Activated T-cell treated with anti-CD3 and anti-CD28 coated beads, Interleukin-2, amount 50 U/mL, for 4 hours (primary cell): ENCODE measurements at regions not wholly inside any gene's neighbourhood (a gene's known extent, or its start where the extent isn't known, plus 50 kb on each side); places are given as distances from the start of the nearest gene placed in this dataset.
"Not testable (repeated sequence)": the region's sequence is repeated elsewhere in the genome, so short reads cannot be mapped to it uniquely, and the experiment has no call there.

Experiments
- ATAC-seq, 2 donors: fragments of 200-7000 bp; cut with Tn5 transposase; one replicate each; pipeline ENCODE4 v1.10.0; 2021
- DNase-seq: peaks from one replicate; pipeline ENCODE4 v3.0.0-alpha.2; 2020
- H3K27me3 Mint-ChIP-seq: one replicate; pipeline ENCODE4 v1.8.0; 2021; ENCODE audit warnings: low read depth, mixed read lengths
- H3K36me3 Mint-ChIP-seq: one replicate; pipeline ENCODE4 v1.8.0; 2022; ENCODE audit warnings: mixed read lengths; ENCODE audit not compliant: insufficient read depth
- H3K4me1 Mint-ChIP-seq: one replicate; pipeline ENCODE4 v1.8.0; 2021; ENCODE audit warnings: low read depth, mixed read lengths
- H3K4me3 Mint-ChIP-seq: one replicate; pipeline ENCODE4 v1.8.0; 2021; ENCODE audit warnings: mild to moderate bottlenecking, moderate library complexity, mixed read lengths
- H3K9me3 Mint-ChIP-seq: one replicate; pipeline ENCODE4 v1.8.0; 2021; ENCODE audit warnings: mixed read lengths

DNA sequence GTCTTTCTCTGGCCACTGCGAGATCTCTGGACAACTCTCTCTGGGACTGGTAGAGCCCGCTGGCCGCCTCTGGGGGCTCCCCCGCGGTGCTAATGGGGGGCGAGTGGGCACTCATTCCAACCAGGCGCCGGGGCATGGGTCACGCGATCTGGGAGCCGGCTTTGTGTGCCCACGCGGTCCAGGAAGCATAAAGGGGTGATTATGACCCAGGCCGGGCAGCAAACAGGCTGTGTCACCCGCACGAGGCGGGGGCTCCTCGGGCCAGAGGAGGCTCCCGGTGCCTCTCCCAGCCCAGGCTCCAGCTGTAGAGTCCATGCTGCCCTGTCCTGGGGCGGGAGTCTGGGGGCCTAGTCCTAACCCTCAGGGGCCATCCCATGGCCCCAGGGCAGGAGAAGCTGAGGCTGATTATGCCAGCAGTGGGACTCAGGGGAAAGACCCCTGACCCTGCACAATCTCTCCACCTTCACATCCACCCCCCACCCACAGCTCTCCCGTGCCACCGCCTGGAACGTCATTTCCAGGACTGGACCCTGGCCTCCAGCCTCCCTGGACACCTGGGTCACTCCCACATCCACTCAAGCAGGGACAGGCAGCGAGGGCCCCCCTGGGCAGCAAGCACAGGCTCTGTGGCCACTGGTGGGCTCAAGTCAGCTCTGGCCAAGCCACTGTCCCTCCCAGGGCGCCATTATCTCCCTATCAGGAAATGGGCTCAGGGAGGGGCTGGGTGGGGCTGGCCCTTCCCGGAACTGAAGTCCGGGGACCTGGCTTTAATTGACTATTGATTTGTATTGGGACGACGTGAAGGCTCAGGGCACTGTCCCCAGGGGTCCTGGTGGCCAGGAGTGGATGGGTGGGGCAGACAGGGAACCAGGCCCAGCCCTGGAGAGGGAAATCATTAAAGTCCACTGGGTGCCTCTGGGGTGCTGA lies 50.0 kb downstream of the PTPRS start:
- peaks cover 30% of the 10 kb centered on the region for H3K27me3 Mint-ChIP-seq
- no peak overlapping the region for H3K4me3 Mint-ChIP-seq
- DNase-seq: no peak
- no peak for ATAC-seq
- H3K4me1 Mint-ChIP-seq: peaks cover 11% of the 10 kb centered on the region
- no peaks in the 10 kb centered on the region for H3K36me3 Mint-ChIP-seq
- no peaks in the 10 kb centered on the region for H3K9me3 Mint-ChIP-seq

DNA sequence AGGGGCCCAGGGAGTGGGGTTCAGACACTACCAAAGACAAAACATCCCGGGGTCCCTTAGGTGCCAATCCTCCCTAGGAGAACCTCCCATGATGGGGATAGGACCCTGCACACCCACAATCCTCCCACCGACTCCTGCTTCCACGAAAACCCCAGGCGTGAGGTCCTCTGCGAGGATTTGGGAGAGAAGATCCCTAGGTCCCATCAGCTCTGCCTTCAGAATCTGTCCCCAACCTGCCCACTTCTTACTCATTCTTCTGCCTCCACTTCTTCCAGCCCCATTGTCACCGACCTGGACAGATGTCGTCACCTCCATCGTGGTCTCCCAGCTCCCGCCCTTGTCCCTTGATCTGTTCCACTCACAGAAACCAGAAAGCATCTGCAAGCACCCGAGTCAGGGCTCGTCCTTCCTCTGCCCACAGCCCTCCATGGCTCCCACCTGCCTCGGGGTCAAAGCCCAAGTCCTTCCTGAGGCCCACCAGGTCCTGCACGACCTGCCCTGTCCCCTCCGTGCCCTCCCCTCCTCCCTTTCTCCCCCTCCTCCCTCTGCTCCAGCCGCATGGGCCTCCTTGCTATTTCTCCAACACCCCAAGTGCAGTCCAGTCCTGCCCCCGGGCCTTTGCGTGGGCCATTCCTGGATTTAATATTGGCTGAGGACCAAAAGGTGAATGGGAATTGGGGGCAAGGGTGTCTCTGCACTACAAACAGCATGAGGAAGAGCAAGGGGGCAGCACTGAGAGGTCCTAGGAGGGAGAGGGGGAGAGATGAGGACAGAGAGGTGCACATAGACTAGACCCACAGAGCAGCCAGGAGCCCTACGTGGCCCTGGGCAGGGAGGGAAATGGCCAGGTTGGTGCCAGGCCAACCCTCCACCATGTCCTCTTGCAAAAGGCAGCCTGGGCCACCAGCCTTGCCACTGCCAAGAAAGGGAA lies 51.3 kb downstream of the PTPRS start:
- DNase-seq (no peak), ATAC-seq (no peak)
- Mint-ChIP-seq H3K4me3 (no peak overlapping the region), H3K9me3 (no peaks in the 10 kb centered on the region), H3K4me1 (peaks cover 11% of the 10 kb centered on the region), H3K36me3 (no peaks in the 10 kb centered on the region), H3K27me3 (peaks cover 34% of the 10 kb centered on the region)

DNA sequence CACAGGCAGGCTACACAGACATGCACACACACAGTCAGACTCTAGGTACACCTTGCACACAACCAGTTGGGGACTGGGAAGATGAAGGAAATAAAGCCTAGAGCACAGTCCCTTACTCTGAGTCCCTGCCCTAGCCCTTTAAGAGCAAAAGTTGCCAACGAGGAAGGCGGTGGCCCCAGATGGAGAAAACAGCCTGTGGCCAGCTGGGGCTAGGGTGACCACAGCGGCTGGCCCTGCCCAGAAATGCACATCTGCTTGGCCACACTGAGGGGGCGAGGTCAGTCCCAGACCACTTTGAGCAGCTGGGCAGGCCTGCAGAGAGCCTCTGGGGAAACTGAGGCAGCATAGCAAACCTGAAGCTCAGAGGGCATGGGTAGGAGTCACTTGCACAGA lies 52.3 kb downstream of the PTPRS start:
- H3K36me3 Mint-ChIP-seq: no peaks in the 10 kb centered on the region
- ATAC-seq: no peak
- H3K27me3 Mint-ChIP-seq: peaks cover 34% of the 10 kb centered on the region
- no peaks in the 10 kb centered on the region for H3K9me3 Mint-ChIP-seq
- DNase-seq: no peak
- no peak overlapping the region for H3K4me3 Mint-ChIP-seq
- peaks cover 10% of the 10 kb centered on the region for H3K4me1 Mint-ChIP-seq

DNA sequence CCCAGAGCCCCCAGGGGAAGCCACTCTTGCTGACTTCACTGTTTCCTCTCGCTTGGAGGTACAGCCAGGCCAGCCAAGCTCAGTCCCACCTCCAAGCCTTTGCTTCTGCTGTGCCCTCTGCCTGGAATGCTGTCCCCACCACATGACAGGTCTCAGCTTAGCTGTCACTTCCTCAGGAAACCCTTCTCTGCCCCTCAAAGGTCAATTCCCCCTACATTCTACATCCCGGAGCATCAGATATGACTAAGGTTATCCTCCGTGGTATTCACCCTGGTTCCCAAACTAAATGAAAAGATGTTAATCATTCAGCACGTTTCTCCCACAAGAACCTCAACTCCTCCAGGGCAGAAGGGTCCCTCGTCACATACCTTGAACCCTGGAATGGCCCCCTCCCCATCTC lies 53.5 kb downstream of the PTPRS start:
- ATAC-seq: no peak

GRCh38 chr19:5286465-5287029 lies 54.1 kb downstream of the PTPRS start:
- peaks cover 25% of the 10 kb centered on the region for H3K27me3 Mint-ChIP-seq
- H3K9me3 Mint-ChIP-seq: no peaks in the 10 kb centered on the region
- H3K4me3 Mint-ChIP-seq: no peak overlapping the region
- H3K36me3 Mint-ChIP-seq: no peaks in the 10 kb centered on the region
- ATAC-seq (no peak), DNase-seq (no peak)
- H3K4me1 Mint-ChIP-seq: no peaks in the 10 kb centered on the region

More for the DNA sequence above, 53.5 kb downstream of the PTPRS start:
- Mint-ChIP-seq H3K9me3 (no peaks in the 10 kb centered on the region), H3K4me1 (peaks cover 5% of the 10 kb centered on the region), H3K36me3 (no peaks in the 10 kb centered on the region), H3K4me3 (no peak overlapping the region), H3K27me3 (peaks cover 30% of the 10 kb centered on the region)
- no peak for DNase-seq

DNA sequence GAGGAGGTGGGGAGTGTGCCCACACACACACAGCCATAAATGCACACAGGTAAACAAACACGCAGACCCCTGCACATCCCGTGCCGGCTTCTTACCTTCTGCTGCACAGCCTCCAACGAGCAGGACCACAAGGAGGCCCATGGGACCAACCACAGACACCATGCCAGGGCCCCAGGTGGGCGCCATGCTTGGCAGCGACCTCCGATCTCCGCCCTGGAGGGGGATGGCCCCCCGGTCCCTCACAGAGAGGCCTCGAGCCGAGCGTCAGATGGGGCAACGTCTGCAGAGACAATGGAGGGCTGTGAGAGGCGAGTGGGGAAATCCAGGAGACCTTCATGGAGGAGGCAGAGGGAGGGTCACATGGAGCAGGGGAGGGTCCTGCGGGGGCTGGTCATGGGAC lies 54.7 kb downstream of the PTPRS start:
- Mint-ChIP-seq H3K4me1 (no peaks in the 10 kb centered on the region), H3K27me3 (peaks cover 20% of the 10 kb centered on the region), H3K4me3 (no peak overlapping the region), H3K9me3 (no peaks in the 10 kb centered on the region), H3K36me3 (no peaks in the 10 kb centered on the region)
- ATAC-seq (no peak), DNase-seq (no peak)

DNA sequence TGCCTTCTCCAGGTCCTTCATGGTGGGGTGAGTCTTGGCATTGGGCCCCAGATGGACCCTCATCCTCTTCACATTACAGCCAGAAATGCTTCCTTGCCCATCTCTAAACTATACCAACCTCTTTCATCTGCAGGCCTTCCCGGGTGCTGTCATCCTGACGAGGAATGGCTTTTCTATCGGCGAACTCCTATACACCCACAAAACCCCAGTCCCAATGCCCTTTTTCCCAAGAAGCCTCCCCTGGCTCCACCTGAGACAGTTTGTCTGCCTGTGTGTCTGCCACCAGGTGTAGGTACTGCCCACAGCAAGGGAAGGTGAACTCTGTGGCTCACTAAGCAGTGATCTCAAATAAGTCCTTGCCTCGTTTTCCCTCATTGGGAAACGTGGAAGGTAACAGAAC lies 55.3 kb downstream of the PTPRS start:
- no peaks in the 10 kb centered on the region for H3K9me3 Mint-ChIP-seq
- no peaks in the 10 kb centered on the region for H3K36me3 Mint-ChIP-seq
- no peak for DNase-seq
- H3K4me1 Mint-ChIP-seq: no peaks in the 10 kb centered on the region
- no peak overlapping the region for H3K4me3 Mint-ChIP-seq
- no peak for ATAC-seq
- peaks cover 20% of the 10 kb centered on the region for H3K27me3 Mint-ChIP-seq

GRCh38 chr19:5282901-5283300 lies 57.7 kb downstream of the PTPRS start:
- ATAC-seq (no peak), DNase-seq (no peak)
- Mint-ChIP-seq H3K4me3 (no peak overlapping the region), H3K9me3 (no peaks in the 10 kb centered on the region), H3K4me1 (no peaks in the 10 kb centered on the region), H3K36me3 (no peaks in the 10 kb centered on the region), H3K27me3 (peaks cover 10% of the 10 kb centered on the region)

DNA sequence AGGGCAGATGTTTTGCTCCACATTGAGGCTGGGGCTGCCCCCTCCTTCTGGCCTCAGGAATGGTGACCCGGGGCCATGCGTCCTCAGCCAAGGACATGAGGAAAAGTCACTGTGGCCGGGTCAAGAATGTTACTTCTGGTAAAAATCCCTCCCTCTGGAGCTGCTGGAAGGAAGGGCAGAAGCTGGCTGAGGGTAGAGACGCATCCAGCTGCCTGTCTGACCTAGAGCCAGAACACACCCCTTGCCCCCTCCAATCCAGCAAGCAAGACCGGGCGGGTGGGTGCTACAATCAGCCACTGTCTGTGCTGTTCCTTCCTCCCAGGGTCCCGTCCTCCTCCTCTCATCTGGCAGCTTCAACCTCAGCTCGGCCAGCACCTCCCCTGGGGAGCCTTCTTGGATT lies 59.0 kb downstream of the PTPRS start:
- no peak for ATAC-seq
- no peak for DNase-seq
- Mint-ChIP-seq H3K36me3 (no peaks in the 10 kb centered on the region), H3K9me3 (no peaks in the 10 kb centered on the region), H3K27me3 (peaks cover 10% of the 10 kb centered on the region), H3K4me1 (no peaks in the 10 kb centered on the region), H3K4me3 (no peak overlapping the region)

DNA sequence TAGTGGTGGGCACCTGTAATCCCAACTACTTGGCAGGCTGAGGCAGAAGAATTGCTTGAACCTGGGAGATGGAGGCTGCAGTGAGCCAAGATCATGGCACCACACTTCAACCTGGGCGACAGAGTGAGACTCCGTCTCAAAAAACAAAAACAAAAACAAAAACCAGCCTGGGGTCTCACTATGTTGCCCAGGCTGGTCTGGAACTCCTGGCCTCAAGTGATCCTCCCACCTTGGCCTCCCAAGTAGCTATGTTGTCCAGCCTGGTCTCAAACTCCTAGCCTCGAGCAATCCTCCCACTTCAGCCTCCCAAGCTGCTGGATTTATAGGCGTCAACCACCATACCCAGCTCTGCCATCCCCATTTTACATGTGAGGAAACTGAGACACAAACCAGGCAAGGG lies 64.9 kb downstream of the PTPRS start:
- not testable (repeated sequence) for H3K4me1 Mint-ChIP-seq

DNA sequence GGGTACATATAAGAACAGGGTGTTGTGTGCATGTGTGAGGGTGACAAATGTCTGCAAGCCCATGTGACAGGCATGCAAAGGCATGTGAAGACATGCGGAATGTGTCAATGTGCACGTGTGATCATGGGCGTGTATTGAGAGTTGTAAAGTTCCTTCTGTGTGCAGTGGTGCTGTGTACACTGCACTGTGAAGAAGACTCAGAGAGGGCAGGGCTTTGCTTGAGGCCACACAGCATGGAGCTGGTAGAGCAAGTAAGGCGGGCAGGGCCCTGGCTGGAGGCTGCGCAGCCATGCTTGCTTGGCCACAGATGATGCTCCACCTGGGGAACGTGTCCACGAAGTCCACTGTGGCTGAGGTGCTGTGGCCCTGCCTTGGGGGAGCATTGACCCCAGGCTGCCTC lies 66.8 kb downstream of the PTPRS start:
- H3K4me3 Mint-ChIP-seq: no peak overlapping the region
- no peak for DNase-seq
- ATAC-seq: no peak
- H3K4me1 Mint-ChIP-seq: no peaks in the 10 kb centered on the region
- no peaks in the 10 kb centered on the region for H3K36me3 Mint-ChIP-seq
- no peaks in the 10 kb centered on the region for H3K9me3 Mint-ChIP-seq
- H3K27me3 Mint-ChIP-seq: peaks cover 8% of the 10 kb centered on the region

More for the DNA sequence above, 64.9 kb downstream of the PTPRS start:
- ATAC-seq, H3K27me3 Mint-ChIP-seq, H3K9me3 Mint-ChIP-seq, H3K36me3 Mint-ChIP-seq, DNase-seq, H3K4me3 Mint-ChIP-seq: not testable (repeated sequence)

- Mint-ChIP-seq H3K9me3 (no peaks in the 10 kb centered on the region), H3K36me3 (no peaks in the 10 kb centered on the region), H3K4me1 (no peaks in the 10 kb centered on the region), H3K27me3 (peaks cover 8% of the 10 kb centered on the region), H3K4me3 (no peak overlapping the region)
- DNase-seq (no peak), ATAC-seq (no peak)
These were observed 69.5 kb downstream of the PTPRS start for GRCh38 chr19:5271145-5271544.

DNA sequence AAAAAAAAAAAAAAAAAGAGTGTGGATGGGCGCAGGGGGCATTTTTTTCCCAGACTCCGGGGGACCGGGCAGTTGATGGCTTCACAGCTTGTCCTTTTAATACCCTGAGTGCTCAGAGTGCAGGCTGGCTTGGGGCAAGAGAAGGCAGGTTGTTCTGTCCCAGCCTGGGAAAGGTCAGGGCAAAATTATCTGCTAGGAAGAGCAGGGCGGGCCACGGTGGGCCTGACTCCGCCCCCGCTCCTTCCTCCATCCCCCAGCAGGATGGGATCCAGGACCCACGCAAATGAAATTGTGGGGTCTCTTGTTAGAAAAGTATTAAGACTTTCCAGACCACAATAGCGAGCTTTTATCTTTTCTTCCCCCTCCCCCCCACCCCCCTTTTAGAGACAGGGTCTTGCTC lies 70.7 kb downstream of the PTPRS start:
- peaks cover under 1% of the 10 kb centered on the region for H3K27me3 Mint-ChIP-seq
- no peaks in the 10 kb centered on the region for H3K9me3 Mint-ChIP-seq
- no peaks in the 10 kb centered on the region for H3K36me3 Mint-ChIP-seq
- DNase-seq: no peak
- no peaks in the 10 kb centered on the region for H3K4me1 Mint-ChIP-seq
- ATAC-seq: no peak
- H3K4me3 Mint-ChIP-seq: no peak overlapping the region

- no peak overlapping the region for H3K4me3 Mint-ChIP-seq
- no peaks in the 10 kb centered on the region for H3K4me1 Mint-ChIP-seq
- H3K9me3 Mint-ChIP-seq: no peaks in the 10 kb centered on the region
- no peak for DNase-seq
- no peaks in the 10 kb centered on the region for H3K36me3 Mint-ChIP-seq
- no peaks in the 10 kb centered on the region for H3K27me3 Mint-ChIP-seq
- ATAC-seq: no peak
These were observed 71.3 kb downstream of the PTPRS start for GRCh38 chr19:5269279-5269678.
